IPS DF 6.9 (cell line): ENCODE measurements at regions not wholly inside any gene's neighbourhood (a gene's known extent, or its start where the extent isn't known, plus 50 kb on each side); places are given as distances from the start of the nearest gene placed in this dataset.

Experiments
- DNase-seq: peaks from one replicate; pipeline ENCODE4 v3.0.0-alpha.2; 2013; ENCODE audit warnings: low read depth, low spot score
- H3K27ac ChIP-seq: one replicate; pipeline ENCODE4 v1.5.1; 2013; ENCODE audit warnings: low read length, control low read depth
- H3K27me3 ChIP-seq: 2 replicates; pipeline ENCODE4 v1.6.1; 2013; ENCODE audit warnings: mild to moderate bottlenecking, low read length; ENCODE audit not compliant: control insufficient read depth, insufficient read depth
- H3K36me3 ChIP-seq: 2 replicates; pipeline ENCODE4 v1.6.1; 2013; ENCODE audit warnings: low read length; ENCODE audit not compliant: control insufficient read depth, insufficient read depth
- H3K4me1 ChIP-seq: 2 replicates; pipeline ENCODE4 v1.6.1; 2013; ENCODE audit warnings: low read length; ENCODE audit not compliant: control insufficient read depth, insufficient read depth
- H3K4me3 ChIP-seq: 2 replicates; pipeline ENCODE4 v1.5.1; 2013; ENCODE audit warnings: mild to moderate bottlenecking, low read length
- H3K9me3 ChIP-seq: 2 replicates; pipeline ENCODE4 v1.6.1; 2013; ENCODE audit warnings: low read length, inconsistent platforms; ENCODE audit not compliant: control insufficient read depth, insufficient read depth
- WGBS: extraction: QIAGEN DNeasy Blood & Tissue Kit; methylation state at CpG from one replicate; pipeline ENCODE4 v1.1.7; 2013; ENCODE audit warnings: mixed read lengths, missing lambda C conversion rate; ENCODE audit not compliant: insufficient read length, insufficient coverage; 5-methylcytosine and 5-hydroxymethylcytosine counted together

DNA sequence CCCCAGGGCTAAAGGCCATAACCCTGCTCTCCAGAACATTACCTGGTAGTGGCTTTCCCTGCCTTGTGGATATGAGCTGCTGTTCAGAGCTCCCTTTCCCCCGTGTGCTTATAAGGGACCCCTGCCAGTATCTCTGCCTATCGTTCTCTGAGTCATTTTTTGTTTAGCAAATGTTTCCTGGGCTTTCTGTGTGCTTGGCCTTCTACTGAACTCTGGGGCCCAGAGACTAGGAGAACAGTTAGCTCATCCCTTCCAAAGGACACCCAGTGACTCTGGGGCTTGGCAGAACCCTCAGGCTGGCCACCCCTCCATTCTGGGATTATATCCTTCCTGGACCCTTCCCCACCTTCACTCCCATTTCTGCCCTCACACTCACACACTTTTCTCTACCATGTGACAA, 80.8 kb upstream of the POU3F1 start:
- Histone ChIP-seq H3K4me1 (no peaks in the 10 kb centered on the region), H3K27me3 (no peaks in the 10 kb centered on the region), H3K4me3 (no peak overlapping the region), H3K36me3 (no peaks in the 10 kb centered on the region), H3K9me3 (no peaks in the 10 kb centered on the region), H3K27ac (no peak overlapping the region)
- WGBS = no CpG with 5 or more reads among the region's 2 CpGs
- DNase-seq = no peak

DNA sequence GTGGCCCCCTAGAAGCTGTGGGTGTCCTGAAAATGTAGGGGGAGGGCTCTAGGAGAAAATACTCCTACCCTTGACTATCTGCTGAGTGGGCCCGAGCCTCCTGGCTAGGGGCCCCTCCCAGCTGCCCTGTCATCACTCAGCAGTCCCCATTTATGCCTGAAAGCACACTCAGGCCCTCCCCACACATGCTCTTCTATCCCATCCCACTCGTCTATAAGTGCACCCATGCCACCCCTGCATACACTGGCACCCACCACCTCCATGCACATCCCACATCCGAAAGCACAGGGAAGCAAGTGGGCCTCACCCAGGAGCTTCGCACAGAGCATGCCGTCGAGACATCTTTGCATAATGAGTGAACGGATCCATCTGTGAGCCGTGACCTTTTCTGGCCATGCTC, 80.4 kb upstream of the POU3F1 start:
- no peaks in the 10 kb centered on the region for H3K27me3 ChIP-seq
- no CpG with 5 or more reads among the region's 8 CpGs for WGBS
- DNase-seq = no peak
- H3K36me3 ChIP-seq = no peaks in the 10 kb centered on the region
- no peaks in the 10 kb centered on the region for H3K9me3 ChIP-seq
- no peak overlapping the region for H3K27ac ChIP-seq
- H3K4me3 ChIP-seq = no peak overlapping the region
- H3K4me1 ChIP-seq = no peaks in the 10 kb centered on the region

DNA sequence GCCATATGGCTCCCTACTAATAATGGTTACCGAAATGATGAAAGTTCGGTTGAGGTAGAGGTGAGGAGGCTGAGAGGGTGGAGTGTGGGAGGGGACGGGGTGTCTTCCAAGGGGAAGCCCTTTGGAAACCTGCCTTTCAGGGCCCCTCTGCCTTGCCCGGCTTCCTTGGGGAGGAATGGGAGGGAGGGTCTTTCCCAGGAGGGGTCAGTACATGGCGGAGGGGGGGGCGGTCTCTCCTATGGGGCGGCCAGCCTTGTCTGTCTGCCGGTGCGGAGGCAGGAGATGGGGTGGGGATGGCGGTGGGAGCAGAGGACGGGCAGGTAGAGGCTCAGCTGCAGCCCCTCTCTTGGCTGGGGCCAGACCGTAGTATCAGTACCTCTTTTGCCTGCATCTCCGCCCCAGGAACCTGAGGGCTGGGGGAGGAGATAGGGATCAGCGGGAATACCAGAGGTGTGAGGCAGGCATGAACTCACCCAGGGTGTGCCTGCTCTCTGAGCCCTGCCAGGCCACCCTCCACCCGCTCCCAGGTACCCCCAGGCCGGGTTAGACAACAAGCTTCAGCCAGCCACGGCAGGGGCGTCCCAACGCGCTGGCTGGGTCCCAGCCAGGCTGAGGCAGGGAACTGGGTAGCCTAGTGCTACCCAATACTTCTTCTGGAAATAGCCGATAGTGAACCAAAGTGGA, 79.4 kb upstream of the POU3F1 start:
- no CpG with 5 or more reads among the region's 21 CpGs for WGBS
- Histone ChIP-seq H3K4me1 (no peaks in the 10 kb centered on the region), H3K4me3 (no peak overlapping the region), H3K9me3 (no peaks in the 10 kb centered on the region), H3K27me3 (no peaks in the 10 kb centered on the region), H3K36me3 (no peaks in the 10 kb centered on the region), H3K27ac (no peak overlapping the region)
- DNase-seq = no peak

DNA sequence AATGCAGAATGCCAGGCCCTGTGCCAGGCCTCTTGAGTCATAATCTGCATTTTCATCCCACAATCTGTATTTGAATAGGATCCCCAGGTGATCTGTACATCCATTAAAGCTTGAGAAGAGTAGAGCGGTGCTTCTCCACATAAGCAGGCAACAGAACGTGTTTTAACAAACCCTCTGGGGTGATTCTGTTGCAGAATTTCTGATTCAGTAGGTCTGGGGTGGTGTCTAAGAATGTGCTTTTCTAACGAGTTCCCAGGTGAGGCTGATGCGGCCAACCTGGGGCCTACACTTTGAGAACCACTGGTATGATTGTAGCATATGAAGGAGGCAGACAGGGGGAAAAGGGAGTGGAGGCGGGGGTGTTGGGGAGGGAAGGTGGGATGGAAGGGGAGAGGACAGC, 78.4 kb upstream of the POU3F1 start:
- DNase-seq = no peak
- Histone ChIP-seq H3K27ac (no peak overlapping the region), H3K36me3 (no peaks in the 10 kb centered on the region), H3K4me3 (no peak overlapping the region), H3K4me1 (no peaks in the 10 kb centered on the region), H3K27me3 (no peaks in the 10 kb centered on the region), H3K9me3 (no peaks in the 10 kb centered on the region)
- WGBS = no CpG with 5 or more reads among the region's 5 CpGs

DNA sequence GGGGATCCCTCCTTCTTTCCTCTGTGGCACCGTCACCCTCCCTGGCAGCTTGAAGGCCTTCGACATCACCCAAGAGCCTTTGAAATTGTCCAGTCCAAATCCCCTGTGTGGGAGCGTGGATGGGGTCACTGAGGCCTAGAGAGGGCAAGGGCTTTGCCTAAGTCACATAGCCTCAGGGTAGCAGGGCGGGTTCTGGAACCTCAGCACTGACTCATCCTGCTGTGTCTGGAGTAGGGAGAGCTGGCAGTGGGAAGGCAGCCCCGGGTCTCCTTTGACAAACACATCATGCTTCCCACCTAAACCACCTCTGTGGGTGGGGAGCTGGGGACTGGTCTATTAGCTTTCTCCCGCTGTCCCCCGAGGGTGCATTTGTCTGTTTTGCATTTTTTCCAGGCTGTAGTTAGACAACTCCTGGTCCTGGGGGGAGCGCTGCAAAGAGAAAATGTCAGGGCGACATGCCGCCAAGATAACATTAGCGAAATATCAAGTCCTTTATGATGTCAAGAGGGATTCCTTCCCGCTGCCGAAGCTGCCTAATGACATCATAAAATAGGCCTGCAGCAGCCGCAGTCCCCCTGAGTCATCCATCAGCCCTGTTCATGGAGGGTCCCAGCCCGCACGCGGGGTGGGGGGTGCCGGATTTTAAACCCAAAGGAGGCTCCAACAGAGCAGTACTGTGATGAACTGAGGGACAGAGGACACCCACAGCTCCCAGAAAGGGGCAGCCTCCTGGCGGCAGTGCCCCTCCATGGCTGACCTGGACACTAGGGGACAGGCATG, 77.0 kb upstream of the POU3F1 start:
- Histone ChIP-seq H3K4me3 (no peak overlapping the region), H3K27me3 (no peaks in the 10 kb centered on the region), H3K27ac (no peak overlapping the region), H3K4me1 (no peaks in the 10 kb centered on the region), H3K9me3 (no peaks in the 10 kb centered on the region), H3K36me3 (no peaks in the 10 kb centered on the region)
- no CpG with 5 or more reads among the region's 19 CpGs for WGBS
- DNase-seq = no peak

DNA sequence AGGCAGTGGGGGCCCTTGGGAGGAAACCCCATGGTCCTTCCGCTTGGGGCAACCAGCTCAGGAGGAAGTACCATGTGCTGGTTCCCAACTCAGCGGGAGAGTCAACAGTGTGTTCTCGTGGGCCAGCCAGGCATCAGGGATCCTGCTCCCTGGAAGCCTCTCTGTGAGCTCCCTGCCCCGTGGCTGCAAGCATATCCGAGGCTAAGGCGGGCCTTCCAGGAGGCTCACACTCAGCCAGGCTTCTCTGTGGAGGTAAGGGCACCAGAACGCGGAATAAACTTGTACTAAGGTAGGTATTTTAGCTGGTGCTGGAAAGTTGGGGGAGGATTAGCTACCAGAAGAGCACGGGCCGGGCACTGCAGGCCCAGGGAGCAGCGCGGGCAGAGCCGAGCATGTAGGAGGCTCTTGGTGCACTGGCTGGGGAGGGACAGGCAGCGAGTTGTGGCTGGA, 74.7 kb upstream of the POU3F1 start:
- no peaks in the 10 kb centered on the region for H3K36me3 ChIP-seq
- WGBS = no CpG with 5 or more reads among the region's 14 CpGs
- H3K4me3 ChIP-seq = no peak overlapping the region
- no peaks in the 10 kb centered on the region for H3K27me3 ChIP-seq
- no peaks in the 10 kb centered on the region for H3K4me1 ChIP-seq
- DNase-seq = no peak
- no peak overlapping the region for H3K27ac ChIP-seq
- no peaks in the 10 kb centered on the region for H3K9me3 ChIP-seq

DNA sequence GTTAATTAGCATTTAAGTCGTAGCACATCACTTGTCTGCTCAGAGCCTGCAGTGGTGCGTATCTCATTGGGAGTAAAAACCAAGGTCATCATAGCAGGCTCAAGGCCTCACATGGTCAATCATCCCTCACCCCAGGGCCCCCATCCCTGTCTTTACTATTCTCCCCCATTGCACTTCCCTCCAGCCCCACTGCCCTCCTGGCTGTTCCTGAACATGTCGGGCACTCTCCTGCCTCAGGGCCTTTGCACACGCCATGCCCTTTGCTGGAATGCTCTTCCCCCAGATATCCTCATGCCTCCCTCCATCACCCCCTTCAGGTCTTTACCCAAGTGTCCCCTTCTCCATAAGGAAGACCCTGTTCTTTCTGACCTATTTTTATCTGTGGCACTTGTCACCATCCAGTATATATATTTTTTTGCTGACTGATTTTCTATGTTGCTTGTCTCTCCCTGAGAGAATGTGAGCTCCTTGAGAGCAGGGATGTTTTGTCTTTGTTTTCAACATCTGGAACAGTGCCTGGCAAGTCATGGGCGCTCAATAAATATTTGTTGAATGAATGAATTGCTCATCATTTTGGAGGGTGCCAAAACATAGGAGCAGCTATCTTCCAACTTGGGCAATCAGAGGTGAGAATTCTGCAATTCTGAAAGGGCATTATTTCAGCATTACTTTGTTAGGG, 74.1 kb upstream of the POU3F1 start:
- Histone ChIP-seq H3K9me3 (no peaks in the 10 kb centered on the region), H3K36me3 (no peaks in the 10 kb centered on the region), H3K27me3 (no peaks in the 10 kb centered on the region), H3K27ac (no peak overlapping the region), H3K4me1 (no peaks in the 10 kb centered on the region), H3K4me3 (no peak overlapping the region)
- WGBS = no CpG with 5 or more reads among the region's 5 CpGs
- no peak for DNase-seq

DNA sequence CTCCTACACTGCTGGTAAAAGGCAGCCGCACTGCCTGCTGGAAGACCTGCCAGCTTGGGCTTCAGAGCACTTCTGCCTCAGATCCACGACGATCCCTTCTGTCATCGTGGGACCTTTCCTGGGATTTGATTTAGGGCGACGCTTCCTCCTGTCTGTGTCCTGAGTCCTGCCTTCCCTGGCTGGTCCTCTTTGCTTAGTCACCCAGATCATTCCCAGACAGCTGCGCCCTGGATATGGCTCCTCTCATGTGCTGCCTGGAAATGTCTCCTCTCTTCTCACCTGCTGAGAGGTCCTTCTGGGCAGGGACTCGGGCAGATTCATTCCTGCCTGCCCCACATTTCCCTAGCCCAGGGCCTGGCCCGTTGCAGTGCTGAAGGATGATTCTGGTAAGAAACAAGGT, 72.4 kb upstream of the POU3F1 start:
- no peaks in the 10 kb centered on the region for H3K9me3 ChIP-seq
- H3K4me1 ChIP-seq = no peaks in the 10 kb centered on the region
- H3K27me3 ChIP-seq = no peaks in the 10 kb centered on the region
- no peaks in the 10 kb centered on the region for H3K36me3 ChIP-seq
- no peak overlapping the region for H3K27ac ChIP-seq
- H3K4me3 ChIP-seq = no peak overlapping the region
- DNase-seq = no peak
- WGBS = no CpG with 5 or more reads among the region's 9 CpGs

DNA sequence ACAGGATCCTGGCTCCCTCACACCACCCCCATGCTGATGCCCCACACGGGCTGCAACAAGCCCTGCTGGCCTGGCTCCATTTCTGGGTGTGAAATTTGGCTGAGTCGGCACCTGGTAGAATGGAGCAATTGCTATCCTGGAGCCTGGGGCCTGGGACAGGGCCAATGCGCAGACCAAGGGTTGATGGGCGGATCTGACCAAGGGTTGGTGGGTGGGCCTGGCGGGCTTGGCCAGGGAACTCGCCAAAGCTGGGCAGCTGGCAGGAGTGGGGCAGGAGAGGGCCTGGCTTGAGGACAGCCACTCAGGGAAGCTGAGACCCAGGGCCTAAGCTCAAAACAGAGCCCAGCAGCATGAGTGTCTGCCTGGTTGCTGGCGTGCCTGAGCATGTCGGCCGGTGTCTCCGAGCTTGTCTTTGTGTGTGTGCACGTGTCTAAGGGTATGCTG, 70.9 kb upstream of the POU3F1 start:
- Histone ChIP-seq H3K9me3 (no peaks in the 10 kb centered on the region), H3K4me1 (no peaks in the 10 kb centered on the region), H3K27ac (no peak overlapping the region), H3K27me3 (no peaks in the 10 kb centered on the region), H3K4me3 (no peak overlapping the region), H3K36me3 (no peaks in the 10 kb centered on the region)
- WGBS = no CpG with 5 or more reads among the region's 11 CpGs
- no peak for DNase-seq

DNA sequence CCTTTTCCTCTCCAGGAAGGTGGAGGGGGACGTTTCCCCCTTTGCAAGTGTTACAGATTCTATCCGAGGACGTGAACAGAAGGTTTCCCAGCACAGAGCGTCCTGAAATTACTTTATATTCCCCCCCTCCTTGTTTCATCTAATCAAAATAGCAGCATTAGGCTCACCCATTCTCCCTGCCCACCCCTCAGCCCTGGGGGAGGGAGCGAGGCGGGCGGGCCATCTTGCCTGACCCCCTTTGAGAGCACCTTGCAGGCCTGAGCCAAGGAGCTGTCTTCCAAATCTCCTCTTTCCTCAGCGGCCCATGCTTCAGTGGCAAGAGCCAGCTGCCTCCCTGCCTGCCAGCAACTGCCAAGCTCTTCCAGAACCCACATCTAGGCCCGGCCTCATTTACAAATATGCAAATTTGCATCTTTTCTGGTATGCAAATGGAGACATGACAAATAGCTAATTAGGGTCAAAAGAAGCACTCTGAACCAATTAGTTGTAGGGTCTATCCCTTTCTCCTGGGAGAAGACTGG, 69.1 kb upstream of the POU3F1 start:
- no CpG with 5 or more reads among the region's 9 CpGs for WGBS

More for the DNA sequence above, 69.1 kb upstream of the POU3F1 start:
- DNase-seq = no peak
- Histone ChIP-seq H3K4me3 (no peak overlapping the region), H3K27ac (no peak overlapping the region), H3K36me3 (no peaks in the 10 kb centered on the region), H3K4me1 (no peaks in the 10 kb centered on the region), H3K27me3 (no peaks in the 10 kb centered on the region), H3K9me3 (no peaks in the 10 kb centered on the region)
